HG02852 (cell line): ENCODE measurements at regions not wholly inside any gene's neighbourhood (a gene's known extent, or its start where the extent isn't known, plus 50 kb on each side); places are given as distances from the start of the nearest gene placed in this dataset.
A peak's percentile ranks its signal among the peaks of the same experiment; 100 is the strongest.

Experiments
- ATAC-seq: cut with Tn5 transposase; IDR thresholded peaks from one replicate; pipeline ENCODE4 v1.9.1; 2021; ENCODE audit warnings: mild to moderate bottlenecking, moderate library complexity; ENCODE audit not compliant: unreplicated experiment

- ATAC-seq = no peak
Observed at GRCh38 chr18:10371165-10371564, 83.3 kb upstream of the APCDD1 start.

- no peak for ATAC-seq
Observed at GRCh38 chr18:10374195-10374594, 80.2 kb upstream of the APCDD1 start.

DNA sequence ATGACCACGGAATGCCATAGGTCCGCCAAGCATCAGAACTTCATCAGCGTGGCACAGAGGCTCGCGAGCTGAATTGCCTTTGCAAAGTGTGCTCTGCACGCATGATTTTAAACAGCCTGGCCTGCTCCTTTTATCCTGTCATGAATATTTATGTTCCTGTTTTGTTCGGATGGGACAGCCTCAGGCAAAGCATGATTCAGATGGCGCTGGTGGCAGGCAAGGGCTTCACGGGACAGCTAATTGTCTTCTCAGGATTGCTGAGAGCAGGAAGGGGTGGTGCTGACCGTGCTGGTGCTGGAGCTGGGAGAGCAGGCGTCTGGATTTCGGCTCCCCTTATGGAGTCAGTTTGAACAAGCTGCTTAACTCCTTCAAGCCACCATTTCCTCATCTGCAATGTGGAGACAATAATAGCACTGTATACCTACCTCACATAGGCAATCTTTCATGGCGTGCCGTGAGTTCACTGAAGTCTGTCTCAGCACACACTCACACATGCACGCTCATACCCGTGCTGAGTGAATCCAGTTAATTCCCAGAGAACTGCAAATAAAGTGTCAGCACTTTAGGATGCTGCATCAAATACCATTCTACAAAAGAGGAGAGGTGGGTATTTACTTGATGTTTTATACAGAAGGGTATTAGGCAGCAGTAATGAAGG is 79.7 kb upstream of the APCDD1 start:
- ATAC-seq = no peak

GRCh38 chr18:10376731-10377130 is 77.7 kb upstream of the APCDD1 start:
- no peak for ATAC-seq

DNA sequence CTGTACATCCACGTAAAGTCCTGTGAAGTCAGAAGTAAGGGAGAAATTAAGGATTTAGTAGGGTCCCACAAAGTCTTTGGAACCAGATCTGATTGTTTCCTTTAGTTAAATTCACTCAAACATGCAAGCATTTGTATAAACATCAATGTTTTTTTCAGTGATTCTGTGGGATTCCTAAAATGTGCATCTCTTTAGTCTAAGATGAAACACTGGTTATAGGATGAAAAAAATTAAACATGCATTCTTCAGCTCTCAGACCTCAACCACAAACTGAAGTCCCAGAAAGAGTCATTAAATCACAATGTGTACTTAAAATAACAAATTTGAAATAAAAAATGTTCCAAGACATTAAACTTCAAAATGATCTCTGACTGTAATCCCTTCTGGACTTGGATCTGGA is 76.5 kb upstream of the APCDD1 start:
- no peak for ATAC-seq

DNA sequence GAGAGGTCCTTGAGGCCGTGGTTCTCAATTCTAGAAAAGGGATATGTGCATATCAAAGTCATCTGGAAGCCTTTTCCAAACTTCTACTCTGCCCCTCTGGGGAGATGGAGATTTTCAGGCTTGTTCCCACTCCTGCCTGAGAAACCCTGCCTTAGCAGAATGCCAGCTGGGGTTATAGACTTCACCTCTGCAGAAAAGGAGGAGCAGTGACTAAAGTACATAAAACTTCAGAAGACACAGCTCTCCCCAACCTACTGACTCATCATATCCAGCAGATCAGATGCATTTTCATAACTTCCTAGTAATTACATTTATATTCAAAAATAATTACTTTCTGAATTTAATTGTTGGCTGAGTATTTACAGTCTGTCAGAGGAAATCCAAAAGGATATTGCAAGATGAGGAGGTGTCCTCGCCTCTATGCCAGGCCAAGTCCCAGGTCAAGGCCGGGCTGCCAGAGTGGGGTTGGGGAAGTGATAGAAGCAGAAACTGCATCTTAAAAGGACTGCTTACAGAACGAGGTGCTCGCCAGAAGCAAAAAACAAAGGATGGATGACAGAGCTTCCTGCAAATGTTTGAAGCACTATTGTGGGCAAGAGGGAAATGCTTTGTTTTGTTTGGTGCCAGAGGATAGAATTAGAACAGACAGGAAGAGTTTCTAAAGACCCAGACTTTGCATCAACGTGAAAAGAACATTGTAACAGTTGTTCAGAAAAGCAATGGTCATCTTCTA is 75.6 kb upstream of the APCDD1 start:
- no peak for ATAC-seq

- no peak for ATAC-seq
Observed at GRCh38 chr18:10379522-10379921, 74.9 kb upstream of the APCDD1 start.

DNA sequence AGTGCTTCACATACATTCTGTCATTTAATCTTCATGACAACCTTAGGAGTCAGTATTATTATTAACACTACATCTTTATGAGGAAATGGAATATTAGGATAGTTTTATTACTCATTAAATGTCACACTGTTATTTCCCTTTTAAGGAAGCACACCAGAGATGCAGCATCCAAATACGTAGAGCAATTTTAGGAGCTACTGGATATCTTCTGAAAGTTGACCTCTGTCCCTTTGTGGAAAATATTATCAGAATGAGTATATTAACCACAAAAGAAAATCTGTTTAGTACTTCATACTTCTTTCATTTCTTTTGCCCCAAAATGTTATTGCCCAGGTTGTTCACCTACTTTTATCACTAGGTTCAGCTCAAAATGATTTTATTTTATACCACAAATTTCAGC is 72.9 kb upstream of the APCDD1 start:
- no peak for ATAC-seq

DNA sequence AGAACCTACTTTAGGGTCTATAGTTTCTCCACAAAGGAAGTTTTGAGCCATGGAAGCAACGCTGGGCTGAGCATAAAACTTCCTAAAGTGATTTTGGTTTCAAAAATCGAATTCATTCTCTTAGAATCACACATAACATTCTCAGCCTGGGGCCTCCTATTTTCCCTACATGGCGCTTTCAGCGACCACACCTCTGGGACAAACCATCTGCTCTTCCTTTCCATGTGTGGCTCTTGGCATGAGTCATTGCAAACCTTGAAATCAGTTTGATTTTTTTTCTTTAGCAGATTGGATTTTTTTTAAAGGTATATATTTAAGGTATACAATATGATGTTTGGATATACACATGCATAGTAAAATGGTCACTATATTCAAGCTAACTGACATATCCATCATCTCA is 72.5 kb upstream of the APCDD1 start:
- ATAC-seq = no peak

- no peak for ATAC-seq
Observed at GRCh38 chr18:10386049-10386448, 68.4 kb upstream of the APCDD1 start.

DNA sequence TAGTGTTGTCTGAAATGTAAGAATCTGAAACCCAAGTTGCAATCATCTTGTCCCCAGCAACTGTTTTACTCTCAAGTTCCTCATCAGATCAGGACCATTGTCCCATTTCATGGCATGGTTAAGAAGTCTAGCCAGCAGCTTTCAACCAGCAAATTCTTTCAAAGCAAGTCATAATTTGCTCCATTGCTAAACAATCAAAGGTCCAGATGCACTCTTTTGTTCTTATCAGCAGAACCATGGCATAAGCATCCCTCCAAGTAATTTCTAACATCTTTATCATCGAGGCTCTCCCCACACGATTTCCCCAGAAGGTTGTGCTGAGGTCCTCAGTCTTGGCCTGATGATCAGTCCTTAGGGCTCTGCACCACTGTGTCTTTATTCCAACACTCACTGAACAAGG is 67.5 kb upstream of the APCDD1 start:
- no peak for ATAC-seq

- ATAC-seq = no peak
Observed at GRCh38 chr18:10387399-10387798, 67.0 kb upstream of the APCDD1 start.

GRCh38 chr18:10388373-10388772 is 66.1 kb upstream of the APCDD1 start:
- no peak for ATAC-seq

DNA sequence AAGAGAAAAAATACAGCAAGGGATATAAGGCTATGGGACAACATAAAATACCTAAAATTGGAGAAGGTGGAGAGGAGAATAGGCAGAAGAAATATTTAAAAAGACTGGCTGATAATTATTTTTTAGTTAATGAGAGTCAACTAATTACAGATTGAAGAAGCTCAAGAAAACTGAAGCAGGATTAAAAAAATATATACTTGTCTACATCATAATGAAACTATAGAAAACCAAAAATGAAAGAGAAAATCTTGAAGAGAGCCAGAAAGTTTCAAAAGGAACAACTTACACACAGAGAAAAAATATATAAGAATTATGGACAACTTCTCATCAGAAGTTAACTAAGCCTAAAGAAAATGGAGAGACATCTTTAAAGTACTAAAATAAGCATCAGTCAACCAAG is 62.9 kb upstream of the APCDD1 start:
- peak; percentile 83 for ATAC-seq

DNA sequence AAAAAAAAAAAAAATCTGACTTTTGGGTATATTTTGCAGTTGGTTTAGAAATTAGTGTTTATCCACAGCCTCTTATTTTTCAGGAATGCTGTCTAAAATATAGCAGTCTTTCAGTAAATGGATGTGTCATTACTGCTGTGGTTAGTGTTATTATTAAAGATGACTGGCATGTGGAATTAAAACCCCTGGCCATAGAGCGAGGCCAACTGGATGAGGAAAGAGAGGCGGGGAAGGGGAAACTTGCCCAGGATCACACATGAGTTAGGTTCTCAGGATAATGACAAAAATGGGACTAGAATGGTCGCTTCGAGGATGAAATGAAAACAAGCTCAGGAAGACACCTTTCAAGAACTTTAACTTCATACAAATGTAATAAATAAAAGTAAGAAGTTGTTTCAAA is 57.4 kb upstream of the APCDD1 start:
- ATAC-seq = no peak

DNA sequence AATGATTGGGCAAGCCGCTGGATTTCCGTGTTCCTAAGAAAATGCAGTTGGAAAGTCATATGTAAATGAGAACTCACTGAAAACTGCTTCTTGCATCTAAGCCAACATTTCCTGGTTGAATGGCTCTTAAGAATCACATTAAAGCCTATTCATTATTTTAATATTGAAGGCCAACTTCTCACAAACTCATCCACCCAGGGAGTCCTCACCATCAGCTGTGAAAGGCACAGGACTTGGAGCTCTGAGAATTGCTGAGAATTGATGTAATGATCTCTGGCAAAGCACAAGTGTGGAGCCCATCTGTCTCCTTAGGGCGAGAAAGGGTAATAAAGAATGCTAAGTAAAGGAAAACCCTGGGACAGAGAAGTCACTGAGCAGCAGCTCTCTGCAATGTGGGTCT is 55.9 kb upstream of the APCDD1 start:
- ATAC-seq = no peak

DNA sequence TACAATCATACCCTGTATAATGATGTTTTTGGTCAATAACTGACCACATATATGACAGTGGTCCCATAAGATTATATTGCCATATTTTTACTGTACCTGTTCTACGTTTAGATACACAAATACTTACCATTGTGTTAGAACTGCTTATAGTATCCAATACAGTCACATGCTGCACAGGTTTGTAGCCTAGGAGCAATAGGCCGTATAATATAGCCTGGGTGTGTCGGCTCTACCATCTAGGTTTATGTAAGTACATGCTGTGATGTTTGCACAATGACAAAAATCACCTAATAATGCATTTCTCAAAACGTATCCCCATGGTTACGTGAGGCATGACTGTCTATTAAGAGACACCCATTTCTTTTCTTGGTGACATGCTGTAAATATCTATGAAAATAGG is 55.0 kb upstream of the APCDD1 start:
- no peak for ATAC-seq

DNA sequence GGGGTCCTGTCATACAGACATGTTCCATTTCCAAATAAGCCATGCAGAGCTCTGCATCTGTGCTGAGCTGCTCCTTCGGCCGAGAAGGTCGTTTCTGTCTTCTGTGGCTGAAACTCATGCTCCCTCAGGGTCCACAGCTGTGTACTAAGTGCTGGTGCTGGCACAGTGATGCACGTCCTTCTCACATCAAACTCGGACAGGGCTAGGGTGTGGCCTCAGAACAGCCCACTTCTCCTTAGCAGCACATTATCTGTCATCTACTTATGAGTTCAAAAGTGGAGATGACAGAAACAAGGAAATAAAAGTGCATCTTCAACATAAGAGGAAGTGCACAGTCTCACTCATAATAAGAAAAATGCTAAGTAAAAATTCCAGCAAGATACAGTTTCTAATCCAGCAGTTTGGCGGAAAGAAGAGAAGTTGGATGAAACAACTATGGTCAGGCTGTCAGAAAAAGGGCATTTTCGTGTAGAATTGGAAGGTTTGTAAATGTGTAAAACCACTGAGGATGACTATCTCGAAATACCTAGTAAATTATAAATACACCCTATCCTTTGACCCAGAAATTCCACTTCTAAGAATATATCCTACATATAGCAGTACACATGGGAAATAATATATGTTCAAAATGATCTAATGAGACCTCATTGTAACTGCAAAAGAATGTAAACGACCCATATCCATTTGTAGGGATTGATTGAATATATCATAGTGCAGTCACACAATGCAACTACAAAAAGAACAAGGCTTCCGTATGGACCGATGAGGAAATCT is 53.7 kb upstream of the APCDD1 start:
- no peak for ATAC-seq

DNA sequence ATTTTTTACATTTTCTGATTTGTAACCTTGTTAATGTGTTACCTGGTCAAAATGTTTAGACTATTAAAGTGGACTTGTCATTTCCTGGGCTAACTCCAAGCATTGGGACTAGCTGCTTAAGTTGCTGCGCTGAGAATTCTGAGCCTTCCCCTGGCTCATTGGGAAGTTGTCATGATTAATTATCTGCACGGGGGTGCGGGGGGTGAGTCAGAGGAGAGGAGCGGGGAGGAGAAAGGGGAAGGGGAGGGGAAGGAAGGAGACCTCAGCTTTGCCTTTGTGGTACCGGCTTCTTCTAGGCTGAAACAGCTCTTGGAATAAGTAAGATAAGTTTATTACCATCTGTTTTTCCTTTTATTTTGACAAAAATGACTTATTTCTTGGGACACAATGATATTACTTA is 52.9 kb upstream of the APCDD1 start:
- ATAC-seq = no peak

DNA sequence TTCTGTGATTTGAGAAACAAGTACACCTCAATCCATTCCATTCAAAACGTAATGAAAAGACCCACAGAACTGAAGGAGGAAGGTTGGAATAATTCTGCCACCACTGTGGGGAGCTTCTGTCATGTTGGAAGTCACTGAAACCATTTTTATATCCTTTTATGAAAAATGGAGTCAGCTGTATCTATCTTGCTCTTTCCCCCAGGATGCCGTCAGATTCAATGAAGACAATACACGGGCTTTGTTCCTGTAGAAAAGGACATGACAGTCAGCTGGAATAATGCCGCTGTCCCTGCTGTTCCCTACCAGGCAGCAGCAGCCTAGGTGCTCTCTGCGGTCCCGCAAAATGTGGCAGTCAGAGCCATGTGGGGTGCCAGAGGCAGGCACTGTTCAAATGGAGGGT is 52.5 kb upstream of the APCDD1 start:
- no peak for ATAC-seq

GRCh38 chr18:10402871-10403559 is 51.4 kb upstream of the APCDD1 start:
- no peak for ATAC-seq
